ENCODE measurements at regions not wholly inside any gene's neighbourhood (a gene's known extent, or its start where the extent isn't known, plus 50 kb on each side); places are given as distances from the start of the nearest gene placed in this dataset.

- TF ChIP-seq EZH2phosphoT487 (IDR thresholded peaks at IDR 0.05; ENCODE audit: insufficient read depth, low read depth) (no peak), EZH2 (IDR thresholded peaks at IDR 0.05; ENCODE audit: insufficient read depth, poor library complexity, severe bottlenecking) (no peak)
Measured at GRCh38 chr9:99459919-99460318, 237.8 kb downstream of the SEC61B start.
